SK-N-SH (cell line): ENCODE measurements at regions not wholly inside any gene's neighbourhood (a gene's known extent, or its start where the extent isn't known, plus 50 kb on each side); places are given as distances from the start of the nearest gene placed in this dataset.

ENCODE experiments used
- CTCF ChIA-PET: fragments of 300-600, 350-600 bp; formaldehyde crosslinking; extraction: SDS; loops from one replicate; lab custom pipeline; 2021; lab: Yijun Ruan, JAX
- POLR2A ChIA-PET: fragments of 350-600 bp; sonication (Branson Sonifier 250); formaldehyde crosslinking; extraction: SDS; loops from one replicate; lab custom pipeline; 2020; ENCODE audit warnings: antibody characterized with exemption, inconsistent platforms; lab: Yijun Ruan, JAX
- DNase-seq: peaks from one replicate; pipeline ENCODE4 v3.0.0; 2012
- H2AFZ ChIP-seq: fragments of 200-600 bp; sonication (generic); 2 replicates; pipeline ENCODE4 v1.8.1; 2016; ENCODE audit warnings: antibody characterized with exemption, mild to moderate bottlenecking, low read depth
- H3F3A ChIP-seq: fragments of 200-600 bp; sonication (generic); replicated peaks from 2 replicates; pipeline ENCODE3; 2016; ENCODE audit warnings: antibody characterized with exemption, mild to moderate bottlenecking; ENCODE audit not compliant: insufficient read depth
- H3K27ac ChIP-seq, 2 experiments: fragments of 200-500 bp in 1 of 2; fragments of 200-600 bp in 1 of 2; sonication (Bioruptor generic) in 1 of 2; sonication (generic), shearing (Covaris generic) in 1 of 2; 2 replicates each; pipeline versions ENCODE4 v1.5.1 to v1.6.1; 2014 to 2016; ENCODE audit warnings: low read depth in 2 of 2, inconsistent platforms in 1 of 2, low read length in 1 of 2, mild to moderate bottlenecking in 1 of 2, mixed read lengths in 1 of 2
- H3K27me3 ChIP-seq: fragments of 200-600 bp; sonication (generic), shearing (Covaris generic); 2 replicates; pipeline ENCODE4 v1.6.1; 2016; ENCODE audit warnings: mixed run types; ENCODE audit not compliant: insufficient read depth
- H3K36me3 ChIP-seq, 2 experiments: fragments of 200-500 bp in 1 of 2; fragments of 200-600 bp in 1 of 2; sonication (Bioruptor generic) in 1 of 2; sonication (generic) in 1 of 2; replicated peaks in 1 of 2; 2 replicates each; pipeline versions ENCODE3 to v1.5.1; 2014 to 2016; ENCODE audit warnings: low read length in 1 of 2, mild to moderate bottlenecking in 1 of 2; ENCODE audit not compliant: insufficient read depth in 2 of 2, control insufficient read depth in 1 of 2
- H3K4me1 ChIP-seq, 2 experiments: fragments of 200-500 bp in 1 of 2; fragments of 200-600 bp in 1 of 2; sonication (Bioruptor generic) in 1 of 2; sonication (generic), shearing (Covaris generic) in 1 of 2; 2 replicates each; pipeline versions ENCODE4 v1.5.1 to v1.6.1; 2014 to 2016; ENCODE audit warnings: low read depth in 1 of 2, low read length in 1 of 2, mixed run types in 1 of 2; ENCODE audit not compliant: insufficient read depth in 2 of 2, control insufficient read depth in 1 of 2
- H3K4me2 ChIP-seq: fragments of 200-600 bp; sonication (generic), shearing (Covaris generic); 2 replicates; pipeline ENCODE4 v1.6.1; 2017; ENCODE audit warnings: mixed run types
- H3K4me3 ChIP-seq, 2 experiments: fragments of 200-500 bp in 1 of 2; fragments of 200-600 bp in 1 of 2; sonication (Bioruptor generic) in 1 of 2; sonication (generic), shearing (Covaris generic) in 1 of 2; 2 replicates each; pipeline versions ENCODE4 v1.5.1 to v1.8.1; 2014 to 2016; ENCODE audit warnings: low read depth in 2 of 2, inconsistent platforms in 1 of 2, low read length in 1 of 2, mild to moderate bottlenecking in 1 of 2, mixed read lengths in 1 of 2, moderate library complexity in 1 of 2
- H3K79me2 ChIP-seq: fragments of 200-600 bp; sonication (generic); 2 replicates; pipeline ENCODE4 v1.8.1; 2017; ENCODE audit warnings: mild to moderate bottlenecking; ENCODE audit not compliant: insufficient read depth
- H3K9ac ChIP-seq: fragments of 200-600 bp; sonication (generic); 2 replicates; pipeline ENCODE4 v1.6.1; 2017; ENCODE audit warnings: mixed run types
- H3K9me2 ChIP-seq: fragments of 200-600 bp; sonication (generic); 2 replicates; pipeline ENCODE4 v1.6.1; 2017; ENCODE audit warnings: mixed run types
- H3K9me3 ChIP-seq: fragments of 200-600 bp; sonication (generic); 2 replicates; pipeline ENCODE4 v1.6.1; 2017; ENCODE audit warnings: mixed run types, mild to moderate bottlenecking, moderate library complexity
- H4K20me1 ChIP-seq: fragments of 200-600 bp; sonication (generic); 2 replicates; pipeline ENCODE4 v1.6.1; 2017; ENCODE audit warnings: mild to moderate bottlenecking, mixed run types; ENCODE audit not compliant: insufficient read depth
- FOSL2 ChIP-seq: IDR thresholded peaks from 2 replicates; pipeline ENCODE4 v1.4.0; 2012; ENCODE audit warnings: low read depth, mild to moderate bottlenecking, moderate library complexity, borderline replicate concordance
- MEF2A ChIP-seq: IDR thresholded peaks from 2 replicates; pipeline ENCODE4 v1.4.0; 2012; ENCODE audit warnings: low read depth, borderline replicate concordance
- RCOR1 ChIP-seq: fragments of 150-350 bp; IDR thresholded peaks from 2 replicates; pipeline ENCODE4 v1.6.1; 2017; ENCODE audit warnings: antibody characterized with exemption, low read length
- RXRA ChIP-seq: IDR thresholded peaks from 2 replicates; pipeline ENCODE4 v1.4.0; 2012; ENCODE audit warnings: low read depth, mild to moderate bottlenecking, borderline replicate concordance
- YY1 ChIP-seq: IDR thresholded peaks from 2 replicates; pipeline ENCODE4 v1.4.0; 2012; ENCODE audit warnings: low read depth, mild to moderate bottlenecking
- WGBS: methylation state at CpG from one replicate; pipeline ENCODE4 v1.1.6; 2017; ENCODE audit warnings: low lambda C conversion rate; 5-methylcytosine and 5-hydroxymethylcytosine counted together
- TF ChIP-seq, protein P1 (sequence below): IDR thresholded peaks from 2 replicates; pipeline ENCODE4; 2012
- TF ChIP-seq, protein P2 (sequence below): IDR thresholded peaks from 2 replicates; pipeline ENCODE4 v1.6.1; 2012; ENCODE audit warnings: mild to moderate bottlenecking, low read depth, low read length, moderate library complexity

DNA sequence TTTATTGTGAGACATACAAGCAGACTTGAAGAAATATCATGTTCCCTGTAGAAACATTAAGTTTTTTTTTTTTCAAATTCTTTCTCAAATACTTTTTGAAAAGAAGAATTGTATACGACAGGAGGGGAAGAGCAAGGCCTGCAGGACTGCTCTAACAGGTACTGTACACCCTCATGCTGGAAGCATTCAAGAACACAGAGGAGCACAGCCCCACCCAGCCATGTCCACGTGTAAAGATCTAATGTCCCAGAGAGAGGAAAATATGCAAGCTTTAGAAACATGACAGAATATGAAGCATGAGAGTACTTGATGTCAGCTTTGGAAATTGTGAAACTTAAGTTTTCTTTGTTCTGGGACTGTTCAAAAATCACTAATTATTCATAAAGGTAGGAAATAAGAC lies 191.6 kb downstream of the TTC32 start:
- Histone ChIP-seq H3K27ac (no peak overlapping the region), H3K79me2 (no peaks in the 10 kb centered on the region), H3K4me3 (no peak overlapping the region), H4K20me1 (no peaks in the 10 kb centered on the region), H3K9me3 (no peaks in the 10 kb centered on the region), H3K4me1 (no peaks in the 10 kb centered on the region), H2AFZ (no peak overlapping the region), H3K4me2 (no peak overlapping the region), H3F3A (no peaks in the 10 kb centered on the region), H3K9me2 (no peaks in the 10 kb centered on the region), H3K27me3 (peaks cover 13% of the 10 kb centered on the region; the same call in 1 of the 2 replicates), H3K9ac (no peak overlapping the region), H3K36me3 (no peaks in the 10 kb centered on the region)
- POLR2A ChIA-PET: no interaction called here
- DNase-seq: no peak
- TF ChIP-seq MEF2A: no peak
- TF ChIP-seq YY1: no peak
- CTCF ChIA-PET: interaction anchor here (0.6 kb wide), 2 partner anchors 13 to 1215 kb away, joined by 3 read pairs; no protein-coding TSS in a partner anchor
- 16% methylated on average over 2 of the region's 2 CpGs for WGBS

DNA sequence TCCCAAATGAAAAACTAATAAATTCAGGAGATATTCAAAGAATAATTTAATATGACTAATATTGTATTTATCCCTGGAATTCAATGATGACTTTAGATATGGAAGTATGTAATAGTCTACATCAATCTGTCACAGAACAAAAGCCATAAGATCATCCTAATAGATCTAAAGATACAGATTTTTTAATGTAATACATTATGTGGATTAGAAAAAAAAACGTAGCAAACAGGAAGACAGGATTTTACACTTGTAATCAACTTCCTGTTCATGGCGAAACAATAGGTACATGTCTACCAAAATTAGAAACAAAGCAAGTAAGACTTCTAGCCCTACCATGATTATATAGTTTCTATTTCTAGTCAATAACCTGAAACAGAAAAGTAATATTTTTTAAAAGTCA lies 192.2 kb downstream of the TTC32 start:
- Histone ChIP-seq H3K4me2 (no peak overlapping the region), H3K4me1 (no peaks in the 10 kb centered on the region), H3K27ac (no peak overlapping the region), H3F3A (no peaks in the 10 kb centered on the region), H2AFZ (no peak overlapping the region), H3K4me3 (no peak overlapping the region), H3K27me3 (peaks cover 11% of the 10 kb centered on the region; the same call in 1 of the 2 replicates), H3K9me3 (no peaks in the 10 kb centered on the region), H3K9me2 (no peaks in the 10 kb centered on the region), H3K36me3 (no peaks in the 10 kb centered on the region), H3K79me2 (no peaks in the 10 kb centered on the region), H4K20me1 (no peaks in the 10 kb centered on the region), H3K9ac (no peak overlapping the region)
- POLR2A ChIA-PET: no interaction called here
- TF ChIP-seq FOSL2 (no peak), MEF2A (no peak), RCOR1 (no peak)
- TF ChIP-seq, protein P1, sequence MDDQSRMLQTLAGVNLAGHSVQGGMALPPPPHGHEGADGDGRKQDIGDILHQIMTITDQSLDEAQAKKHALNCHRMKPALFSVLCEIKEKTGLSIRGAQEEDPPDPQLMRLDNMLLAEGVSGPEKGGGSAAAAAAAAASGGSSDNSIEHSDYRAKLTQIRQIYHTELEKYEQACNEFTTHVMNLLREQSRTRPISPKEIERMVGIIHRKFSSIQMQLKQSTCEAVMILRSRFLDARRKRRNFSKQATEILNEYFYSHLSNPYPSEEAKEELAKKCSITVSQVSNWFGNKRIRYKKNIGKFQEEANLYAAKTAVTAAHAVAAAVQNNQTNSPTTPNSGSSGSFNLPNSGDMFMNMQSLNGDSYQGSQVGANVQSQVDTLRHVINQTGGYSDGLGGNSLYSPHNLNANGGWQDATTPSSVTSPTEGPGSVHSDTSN: no peak
- CTCF ChIA-PET: interaction anchor here (0.6 kb wide), 2 partner anchors 14 to 1214 kb away, joined by 3 read pairs; no protein-coding TSS in a partner anchor
- 29% methylated on average over 2 of the region's 2 CpGs for WGBS
- no peak for DNase-seq

DNA sequence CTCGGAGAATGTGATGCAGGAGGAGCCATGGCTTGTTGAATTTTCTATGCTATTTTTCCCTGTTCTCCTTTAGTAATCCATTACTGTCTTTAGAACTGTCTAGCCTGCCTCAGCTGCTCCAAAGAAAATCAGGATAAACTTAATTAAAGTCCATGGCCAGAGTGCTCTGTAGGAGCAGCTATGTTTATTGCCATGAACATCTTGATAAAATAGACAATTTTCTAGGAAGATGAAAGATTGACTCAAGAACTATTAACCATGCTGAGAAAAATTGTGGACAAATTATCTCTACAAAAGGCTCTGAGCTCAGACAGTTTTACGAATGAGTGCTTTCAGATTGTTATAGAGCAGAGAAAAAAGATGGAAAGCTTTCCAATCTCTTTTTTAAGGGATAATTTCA lies 193.0 kb downstream of the TTC32 start:
- no peak overlapping the region for H2AFZ ChIP-seq
- no peaks in the 10 kb centered on the region for H3K9me2 ChIP-seq
- H3K4me3 ChIP-seq: no peak overlapping the region
- POLR2A ChIA-PET: no interaction called here
- no peaks in the 10 kb centered on the region for H3K79me2 ChIP-seq
- CTCF ChIA-PET: no interaction called here
- no peaks in the 10 kb centered on the region for H3K4me1 ChIP-seq
- no peak overlapping the region for H3K4me2 ChIP-seq
- H3K27ac ChIP-seq: no peak overlapping the region
- H3K36me3 ChIP-seq: no peaks in the 10 kb centered on the region
- no peaks in the 10 kb centered on the region for H3K9me3 ChIP-seq
- WGBS: 13% methylated on average over 2 of the region's 2 CpGs
- H3K9ac ChIP-seq: no peak overlapping the region
- peaks cover 4% of the 10 kb centered on the region; the same call in 1 of the 2 replicates for H3K27me3 ChIP-seq
- no peaks in the 10 kb centered on the region for H3F3A ChIP-seq
- no peaks in the 10 kb centered on the region for H4K20me1 ChIP-seq
- TF ChIP-seq, protein P2, sequence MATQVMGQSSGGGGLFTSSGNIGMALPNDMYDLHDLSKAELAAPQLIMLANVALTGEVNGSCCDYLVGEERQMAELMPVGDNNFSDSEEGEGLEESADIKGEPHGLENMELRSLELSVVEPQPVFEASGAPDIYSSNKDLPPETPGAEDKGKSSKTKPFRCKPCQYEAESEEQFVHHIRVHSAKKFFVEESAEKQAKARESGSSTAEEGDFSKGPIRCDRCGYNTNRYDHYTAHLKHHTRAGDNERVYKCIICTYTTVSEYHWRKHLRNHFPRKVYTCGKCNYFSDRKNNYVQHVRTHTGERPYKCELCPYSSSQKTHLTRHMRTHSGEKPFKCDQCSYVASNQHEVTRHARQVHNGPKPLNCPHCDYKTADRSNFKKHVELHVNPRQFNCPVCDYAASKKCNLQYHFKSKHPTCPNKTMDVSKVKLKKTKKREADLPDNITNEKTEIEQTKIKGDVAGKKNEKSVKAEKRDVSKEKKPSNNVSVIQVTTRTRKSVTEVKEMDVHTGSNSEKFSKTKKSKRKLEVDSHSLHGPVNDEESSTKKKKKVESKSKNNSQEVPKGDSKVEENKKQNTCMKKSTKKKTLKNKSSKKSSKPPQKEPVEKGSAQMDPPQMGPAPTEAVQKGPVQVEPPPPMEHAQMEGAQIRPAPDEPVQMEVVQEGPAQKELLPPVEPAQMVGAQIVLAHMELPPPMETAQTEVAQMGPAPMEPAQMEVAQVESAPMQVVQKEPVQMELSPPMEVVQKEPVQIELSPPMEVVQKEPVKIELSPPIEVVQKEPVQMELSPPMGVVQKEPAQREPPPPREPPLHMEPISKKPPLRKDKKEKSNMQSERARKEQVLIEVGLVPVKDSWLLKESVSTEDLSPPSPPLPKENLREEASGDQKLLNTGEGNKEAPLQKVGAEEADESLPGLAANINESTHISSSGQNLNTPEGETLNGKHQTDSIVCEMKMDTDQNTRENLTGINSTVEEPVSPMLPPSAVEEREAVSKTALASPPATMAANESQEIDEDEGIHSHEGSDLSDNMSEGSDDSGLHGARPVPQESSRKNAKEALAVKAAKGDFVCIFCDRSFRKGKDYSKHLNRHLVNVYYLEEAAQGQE: no peak
- no peak for TF ChIP-seq RXRA
- no peak for DNase-seq
